ENCODE measurements at regions not wholly inside any gene's neighbourhood (a gene's known extent, or its start where the extent isn't known, plus 50 kb on each side); places are given as distances from the start of the nearest gene placed in this dataset.

- H3K27ac Mint-ChIP-seq, result no peak overlapping the region
- H3K9me3 Mint-ChIP-seq, result no peaks in the 10 kb centered on the region
- no peaks in the 10 kb centered on the region for H3K36me3 Mint-ChIP-seq
- ChIA-PET POLR2A (no interaction called here), CTCF (no interaction called here)
- no peaks in the 10 kb centered on the region for H3K27me3 Mint-ChIP-seq
- peaks cover 10% of the 10 kb centered on the region for H3K4me1 Mint-ChIP-seq (ENCODE audit: low read depth)
- intact Hi-C loops (cut with micrococcal nuclease), result no loop called here
- H3K4me3 Mint-ChIP-seq, result no peak overlapping the region
- no peak for DNase-seq
Observed at GRCh38 chrX:150199181-150199580, 163.9 kb upstream of the MAMLD1 start.

GRCh38 chrX:150199803-150200202, 163.3 kb upstream of the MAMLD1 start:
- Mint-ChIP-seq H3K9me3 (no peaks in the 10 kb centered on the region), H3K36me3 (no peaks in the 10 kb centered on the region), H3K4me1 (ENCODE audit: low read depth) (peaks cover 10% of the 10 kb centered on the region), H3K27me3 (no peaks in the 10 kb centered on the region), H3K27ac (no peak overlapping the region), H3K4me3 (no peak overlapping the region)
- ChIA-PET POLR2A (no interaction called here), CTCF (no interaction called here)
- DNase-seq, result no peak
- intact Hi-C loops (cut with micrococcal nuclease), result loop anchor here (2.0 kb wide), 1 partner anchor 163 kb away; the partner anchor contains the start of gene MAMLD1

- H3K36me3 Mint-ChIP-seq, result no peaks in the 10 kb centered on the region
- H3K4me1 Mint-ChIP-seq (ENCODE audit: low read depth), result peaks cover 10% of the 10 kb centered on the region
- ChIA-PET POLR2A (interaction anchor here (0.8 kb wide), 1 partner anchor 278 kb away, joined by 3 read pairs; no protein-coding TSS in a partner anchor), CTCF (interaction anchor here (0.5 kb wide), 1 partner anchor 168 kb away, joined by 3 read pairs; no protein-coding TSS in a partner anchor)
- no peak overlapping the region for H3K27ac Mint-ChIP-seq
- DNase-seq, result no peak
- no peak overlapping the region for H3K4me3 Mint-ChIP-seq
- no peaks in the 10 kb centered on the region for H3K27me3 Mint-ChIP-seq
- intact Hi-C loops (cut with micrococcal nuclease), result loop anchor here (2.0 kb wide), 1 partner anchor 162 kb away; the partner anchor contains the start of gene MAMLD1
- H3K9me3 Mint-ChIP-seq, result no peaks in the 10 kb centered on the region
Observed at GRCh38 chrX:150200361-150200760, 162.8 kb upstream of the MAMLD1 start.

GRCh38 chrX:150200820-150201287, 162.3 kb upstream of the MAMLD1 start:
- DNase-seq, result peak; percentile 82
- ChIA-PET CTCF (interaction anchor here (0.5 kb wide), 1 partner anchor 168 kb away, joined by 3 read pairs; no protein-coding TSS in a partner anchor), POLR2A (interaction anchor here (0.8 kb wide), 1 partner anchor 278 kb away, joined by 3 read pairs; no protein-coding TSS in a partner anchor)
- Mint-ChIP-seq H3K27ac (no peak overlapping the region), H3K36me3 (no peaks in the 10 kb centered on the region), H3K9me3 (no peaks in the 10 kb centered on the region), H3K4me1 (ENCODE audit: low read depth) (peaks cover 10% of the 10 kb centered on the region), H3K4me3 (no peak overlapping the region), H3K27me3 (no peaks in the 10 kb centered on the region)
- intact Hi-C loops (cut with micrococcal nuclease), result loop anchor here (2.0 kb wide), 1 partner anchor 162 kb away; the partner anchor contains the start of gene MAMLD1

- no peak overlapping the region for H3K27ac Mint-ChIP-seq
- intact Hi-C loops (cut with micrococcal nuclease), result loop anchor here (2.0 kb wide), 1 partner anchor 161 kb away; the partner anchor contains the start of gene MAMLD1
- no peaks in the 10 kb centered on the region for H3K27me3 Mint-ChIP-seq
- H3K4me1 Mint-ChIP-seq (ENCODE audit: low read depth), result peaks cover 10% of the 10 kb centered on the region
- DNase-seq, result no peak
- no peaks in the 10 kb centered on the region for H3K36me3 Mint-ChIP-seq
- ChIA-PET CTCF (no interaction called here), POLR2A (no interaction called here)
- no peaks in the 10 kb centered on the region for H3K9me3 Mint-ChIP-seq
- H3K4me3 Mint-ChIP-seq, result no peak overlapping the region
Observed at GRCh38 chrX:150201391-150201790, 161.7 kb upstream of the MAMLD1 start.

GRCh38 chrX:150201841-150202240, 161.3 kb upstream of the MAMLD1 start:
- no peak overlapping the region for H3K27ac Mint-ChIP-seq
- no peak for DNase-seq
- no peaks in the 10 kb centered on the region for H3K27me3 Mint-ChIP-seq
- no peaks in the 10 kb centered on the region for H3K36me3 Mint-ChIP-seq
- ChIA-PET POLR2A (no interaction called here), CTCF (no interaction called here)
- H3K4me1 Mint-ChIP-seq (ENCODE audit: low read depth), result peaks cover 10% of the 10 kb centered on the region
- H3K4me3 Mint-ChIP-seq, result no peak overlapping the region
- intact Hi-C loops (cut with micrococcal nuclease), result loop anchor here (2.0 kb wide), 1 partner anchor 161 kb away; the partner anchor contains the start of gene MAMLD1
- H3K9me3 Mint-ChIP-seq, result no peaks in the 10 kb centered on the region

GRCh38 chrX:150202641-150203247, 160.4 kb upstream of the MAMLD1 start:
- Mint-ChIP-seq H3K4me3 (no peak overlapping the region), H3K9me3 (no peaks in the 10 kb centered on the region), H3K4me1 (ENCODE audit: low read depth) (peaks cover 10% of the 10 kb centered on the region), H3K27me3 (no peaks in the 10 kb centered on the region), H3K36me3 (no peaks in the 10 kb centered on the region), H3K27ac (no peak overlapping the region)
- POLR2A ChIA-PET, result no interaction called here
- CTCF ChIA-PET, result no interaction called here
- intact Hi-C loops (cut with micrococcal nuclease), result no loop called here
- DNase-seq, result no peak

GRCh38 chrX:150203248-150203645, 159.9 kb upstream of the MAMLD1 start:
- intact Hi-C loops (cut with micrococcal nuclease), result no loop called here
- Mint-ChIP-seq H3K27ac (no peak overlapping the region), H3K27me3 (no peaks in the 10 kb centered on the region), H3K4me3 (no peak overlapping the region), H3K9me3 (no peaks in the 10 kb centered on the region), H3K36me3 (no peaks in the 10 kb centered on the region), H3K4me1 (ENCODE audit: low read depth) (peaks cover 10% of the 10 kb centered on the region)
- no peak for DNase-seq
- POLR2A ChIA-PET, result no interaction called here
- CTCF ChIA-PET, result no interaction called here

- intact Hi-C loops (cut with micrococcal nuclease), result no loop called here
- Mint-ChIP-seq H3K9me3 (no peaks in the 10 kb centered on the region), H3K36me3 (no peaks in the 10 kb centered on the region), H3K4me3 (no peak overlapping the region), H3K4me1 (ENCODE audit: low read depth) (peaks cover 10% of the 10 kb centered on the region), H3K27ac (no peak overlapping the region), H3K27me3 (no peaks in the 10 kb centered on the region)
- CTCF ChIA-PET, result no interaction called here
- POLR2A ChIA-PET, result no interaction called here
- no peak for DNase-seq
Observed at GRCh38 chrX:150205011-150205410, 158.1 kb upstream of the MAMLD1 start.

- H3K4me3 Mint-ChIP-seq, result no peak overlapping the region
- intact Hi-C loops (cut with micrococcal nuclease), result no loop called here
- H3K4me1 Mint-ChIP-seq (ENCODE audit: low read depth), result no peaks in the 10 kb centered on the region
- DNase-seq, result no peak
- no peaks in the 10 kb centered on the region for H3K36me3 Mint-ChIP-seq
- no peaks in the 10 kb centered on the region for H3K27me3 Mint-ChIP-seq
- POLR2A ChIA-PET, result no interaction called here
- CTCF ChIA-PET, result no interaction called here
- no peaks in the 10 kb centered on the region for H3K9me3 Mint-ChIP-seq
- H3K27ac Mint-ChIP-seq, result no peak overlapping the region
Observed at GRCh38 chrX:150207733-150208132, 155.4 kb upstream of the MAMLD1 start.

GRCh38 chrX:150211988-150212387, 151.1 kb upstream of the MAMLD1 start:
- Mint-ChIP-seq H3K27me3 (no peaks in the 10 kb centered on the region), H3K4me3 (no peak overlapping the region), H3K27ac (no peak overlapping the region), H3K4me1 (ENCODE audit: low read depth) (no peaks in the 10 kb centered on the region), H3K9me3 (no peaks in the 10 kb centered on the region), H3K36me3 (no peaks in the 10 kb centered on the region)
- ChIA-PET CTCF (no interaction called here), POLR2A (no interaction called here)
- intact Hi-C loops (cut with micrococcal nuclease), result no loop called here
- DNase-seq, result no peak

GRCh38 chrX:150212672-150213480, 150.2 kb upstream of the MAMLD1 start:
- DNase-seq, result no peak
- POLR2A ChIA-PET, result no interaction called here

More at GRCh38 chrX:150212672-150213480, 150.2 kb upstream of the MAMLD1 start:
- Mint-ChIP-seq H3K4me1 (ENCODE audit: low read depth) (no peaks in the 10 kb centered on the region), H3K4me3 (no peak overlapping the region), H3K9me3 (no peaks in the 10 kb centered on the region), H3K27me3 (no peaks in the 10 kb centered on the region), H3K27ac (no peak overlapping the region), H3K36me3 (no peaks in the 10 kb centered on the region)
- CTCF ChIA-PET, result no interaction called here
- intact Hi-C loops (cut with micrococcal nuclease), result no loop called here
